ENCODE measurements at regions not wholly inside any gene's neighbourhood (a gene's known extent, or its start where the extent isn't known, plus 50 kb on each side); places are given as distances from the start of the nearest gene placed in this dataset.
A peak's percentile ranks its signal among the peaks of the same experiment; 100 is the strongest.
"Not testable (repeated sequence)": the region's sequence is repeated elsewhere in the genome, so short reads cannot be mapped to it uniquely, and the experiment has no call there.

DNA sequence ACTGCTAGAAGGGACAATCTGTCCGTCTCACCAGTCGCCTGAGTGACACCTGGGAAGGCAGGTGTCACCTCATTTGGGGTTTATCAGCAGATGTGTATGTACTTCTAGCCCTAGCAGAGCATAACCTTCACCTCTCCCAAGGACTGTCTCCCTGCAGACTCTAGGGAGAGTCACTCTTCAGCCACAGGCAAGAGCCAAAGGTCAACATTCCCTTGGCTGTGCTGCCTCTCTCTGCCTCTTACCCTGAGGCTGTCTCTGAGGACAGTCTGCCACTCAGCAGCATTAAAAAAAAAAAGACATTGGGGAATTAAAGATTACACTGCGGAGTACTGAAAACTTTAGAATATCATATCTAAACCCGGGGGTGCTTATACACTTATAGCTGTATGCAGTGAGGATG is 377.7 kb upstream of the FZD8 start:
- DNase-seq (ENCODE audit: low spot score), result no peak
- no peak for TF ChIP-seq CTCF (IDR thresholded peaks at IDR 0.05; ENCODE audit: borderline replicate concordance, control extremely low read depth, extremely low read depth, insufficient read depth, missing control alignments)
- in situ Hi-C loops (cut with MboI; ENCODE audit: low sequenced_read_pairs, unreplicated experiment), result no loop called here

GRCh38 chr10:36018996-36019395 is 376.9 kb upstream of the FZD8 start:
- in situ Hi-C loops (cut with MboI; ENCODE audit: low sequenced_read_pairs, unreplicated experiment), result no loop called here
- TF ChIP-seq CTCF (IDR thresholded peaks at IDR 0.05; ENCODE audit: borderline replicate concordance, control extremely low read depth, extremely low read depth, insufficient read depth, missing control alignments), result no peak
- DNase-seq (ENCODE audit: low spot score), result no peak

GRCh38 chr10:36017137-36017536 is 375.0 kb upstream of the FZD8 start:
- in situ Hi-C loops (cut with MboI; ENCODE audit: low sequenced_read_pairs, unreplicated experiment), result no loop called here
- no peak for TF ChIP-seq CTCF (IDR thresholded peaks at IDR 0.05; ENCODE audit: borderline replicate concordance, control extremely low read depth, extremely low read depth, insufficient read depth, missing control alignments)
- DNase-seq (ENCODE audit: low spot score), result no peak

DNA sequence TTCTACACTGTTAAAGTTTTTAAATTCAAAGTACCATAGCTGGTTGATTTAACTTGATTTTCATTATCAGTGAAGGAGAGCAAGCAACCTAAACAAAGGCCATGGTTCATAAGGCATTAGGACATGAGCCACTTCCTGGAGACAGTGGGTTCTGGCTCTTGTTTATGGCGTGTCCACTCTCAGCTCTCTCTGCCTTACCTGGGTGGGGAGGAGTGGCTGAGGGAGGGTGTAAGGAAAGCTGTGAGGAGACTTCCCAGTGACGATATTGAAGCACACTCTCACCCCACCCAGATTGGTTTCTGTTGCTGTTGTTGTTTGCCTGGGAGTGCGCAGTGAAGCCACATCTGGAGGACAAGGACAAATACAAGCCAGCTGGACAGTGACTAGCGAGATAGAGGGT is 365.3 kb upstream of the FZD8 start:
- in situ Hi-C loops (cut with MboI; ENCODE audit: low sequenced_read_pairs, unreplicated experiment), result no loop called here
- no peak for TF ChIP-seq CTCF (IDR thresholded peaks at IDR 0.05; ENCODE audit: borderline replicate concordance, control extremely low read depth, extremely low read depth, insufficient read depth, missing control alignments)
- no peak for DNase-seq (ENCODE audit: low spot score)

DNA sequence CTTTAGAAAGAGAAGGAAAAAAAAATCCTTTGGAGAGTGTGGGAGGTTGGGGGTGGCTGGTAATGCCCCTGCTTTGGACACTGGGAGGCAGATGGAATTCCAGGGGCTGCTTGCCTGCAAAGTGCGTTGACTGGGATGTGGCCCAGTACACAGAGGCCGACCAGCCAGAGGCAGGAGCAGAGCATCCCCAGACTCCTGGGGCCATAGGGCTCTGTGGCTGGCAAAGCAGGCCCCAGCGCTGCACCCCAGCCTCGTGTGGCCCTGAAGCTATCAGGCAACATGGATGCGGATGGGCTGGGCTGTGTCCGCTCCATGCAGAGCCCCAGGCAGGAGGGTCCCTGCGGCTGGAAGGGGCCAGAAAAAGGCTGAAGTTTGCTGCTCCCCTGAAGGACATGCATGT is 361.6 kb upstream of the FZD8 start:
- DNase-seq (ENCODE audit: low spot score), result peak; percentile 9
- in situ Hi-C loops (cut with MboI; ENCODE audit: low sequenced_read_pairs, unreplicated experiment), result no loop called here
- TF ChIP-seq CTCF (IDR thresholded peaks at IDR 0.05; ENCODE audit: borderline replicate concordance, control extremely low read depth, extremely low read depth, insufficient read depth, missing control alignments), result no peak

- DNase-seq (ENCODE audit: low spot score), result no peak
- no peak for TF ChIP-seq CTCF (IDR thresholded peaks at IDR 0.05; ENCODE audit: borderline replicate concordance, control extremely low read depth, extremely low read depth, insufficient read depth, missing control alignments)
- in situ Hi-C loops (cut with MboI; ENCODE audit: low sequenced_read_pairs, unreplicated experiment), result no loop called here
Observed at GRCh38 chr10:36003031-36003600, 361.0 kb upstream of the FZD8 start.

DNA sequence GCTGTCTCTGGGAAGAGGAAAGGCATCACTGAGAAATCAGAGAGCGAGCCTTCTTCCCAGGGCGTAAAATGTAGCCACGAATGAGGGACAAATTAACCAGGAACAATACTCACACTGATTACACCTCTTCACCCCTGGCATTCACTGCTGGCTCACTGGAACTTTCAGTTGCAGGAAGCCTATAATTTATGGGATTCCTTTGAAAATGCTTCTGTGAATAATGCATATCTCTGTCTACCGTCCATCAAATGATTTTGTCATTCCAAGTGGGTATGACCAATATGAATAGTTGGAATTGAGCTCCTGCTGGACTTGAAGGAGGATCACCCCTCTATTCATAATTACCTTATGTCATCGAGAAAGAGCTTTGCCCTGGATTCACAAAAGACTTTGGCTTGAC is 360.3 kb upstream of the FZD8 start:
- DNase-seq (ENCODE audit: low spot score), result no peak
- no peak for TF ChIP-seq CTCF (IDR thresholded peaks at IDR 0.05; ENCODE audit: borderline replicate concordance, control extremely low read depth, extremely low read depth, insufficient read depth, missing control alignments)
- in situ Hi-C loops (cut with MboI; ENCODE audit: low sequenced_read_pairs, unreplicated experiment), result no loop called here

DNA sequence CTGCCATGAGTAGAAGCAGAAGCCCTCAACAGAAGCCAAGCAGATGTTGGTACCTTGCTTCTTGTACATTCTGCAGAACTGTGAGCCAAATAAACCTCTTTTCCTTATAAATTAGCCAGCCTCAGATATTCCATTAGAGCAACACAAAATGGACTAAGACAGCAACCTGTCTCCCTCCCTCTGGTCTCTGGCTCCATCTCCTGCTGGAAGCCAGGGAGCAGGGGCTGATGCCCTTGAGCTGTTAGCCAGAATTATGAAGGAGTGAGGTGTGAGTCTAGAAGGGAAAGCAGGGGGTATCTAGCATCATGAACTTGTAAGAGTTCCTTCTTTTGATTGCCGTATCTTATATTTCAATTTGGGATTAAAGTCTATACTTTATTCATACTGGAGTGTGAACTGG is 358.7 kb upstream of the FZD8 start:
- DNase-seq (ENCODE audit: low spot score); in situ Hi-C loops (cut with MboI; ENCODE audit: low sequenced_read_pairs, unreplicated experiment): not testable (repeated sequence)
